GM12892 (cell line): ENCODE measurements at regions not wholly inside any gene's neighbourhood (a gene's known extent, or its start where the extent isn't known, plus 50 kb on each side); places are given as distances from the start of the nearest gene placed in this dataset.

ENCODE experiments used
- POLR2A ChIP-seq: IDR thresholded peaks from 2 replicates; pipeline ENCODE4 v1.6.1; 2011; ENCODE audit warnings: low read depth, low read length, control low read depth
- POLR2AphosphoS5 ChIP-seq: IDR thresholded peaks from 2 replicates; pipeline ENCODE4 v1.6.1; 2011; ENCODE audit warnings: low read depth, low read length, control low read depth

DNA sequence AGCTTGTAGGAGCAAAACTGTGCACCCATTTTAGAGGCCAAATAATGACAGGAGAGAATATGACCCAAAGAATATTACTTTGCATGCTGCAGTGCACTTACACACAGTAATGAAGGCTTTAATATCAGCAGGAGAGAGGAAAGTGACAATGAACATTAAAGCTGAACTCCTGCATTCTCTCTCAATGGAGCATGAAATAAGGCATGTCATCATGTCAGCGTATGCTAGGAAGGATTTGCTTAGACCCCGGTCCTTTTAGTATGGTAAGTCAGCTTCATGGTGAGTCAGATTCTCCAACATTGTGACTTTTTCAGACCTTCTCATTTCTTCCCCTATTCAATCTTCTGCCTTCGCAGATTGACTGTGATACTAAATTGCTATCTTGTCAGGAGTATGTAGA is 210.7 kb upstream of the TMPRSS15 start:
- TF ChIP-seq POLR2A (no peak), POLR2AphosphoS5 (no peak)
